ENCODE measurements at regions not wholly inside any gene's neighbourhood (a gene's known extent, or its start where the extent isn't known, plus 50 kb on each side); places are given as distances from the start of the nearest gene placed in this dataset.

GRCh38 chr14:104386151-104386841, 193.3 kb upstream of the C14orf180 start:
- no peak for ATAC-seq (ENCODE audit: low read depth)
- Mint-ChIP-seq H3K9me3 (ENCODE audit: insufficient read depth) (no peaks in the 10 kb centered on the region), H3K4me3 (peak overlapping the region; percentile 56)

More at GRCh38 chr14:104386151-104386841, 193.3 kb upstream of the C14orf180 start:
- Mint-ChIP-seq H3K4me1 (peaks cover 53% of the 10 kb centered on the region), H3K27ac (no peak overlapping the region), H3K27me3 (peaks cover 12% of the 10 kb centered on the region)
- peak overlapping the region in 1 of 5 experiments; percentile 5 for H3K4me3 ChIP-seq (ENCODE audit: control extremely low read depth in 1 of 5, extremely low read depth in 1 of 5, insufficient read depth in 1 of 5, low read depth in 2 of 5, low read length in 4 of 5)
- peaks cover 35 to 41% of the 10 kb centered on the region in 2 donors for H3K4me1 ChIP-seq (ENCODE audit: control insufficient read depth in 2 of 2, insufficient read depth in 2 of 2, low read length in 2 of 2)
- peaks cover 0 to 29% (median 0%) of the 10 kb centered on the region in 3 donors for H3K9me3 ChIP-seq (ENCODE audit: control extremely low read depth in 1 of 3, control insufficient read depth in 2 of 3, insufficient read depth in 1 of 3, low read length in 2 of 3)
- no peaks in the 10 kb centered on the region for H3K79me2 ChIP-seq (ENCODE audit: control insufficient read depth, insufficient read depth, low read length)
- H4K20me1 ChIP-seq (ENCODE audit: control insufficient read depth, insufficient read depth, low read length, poor library complexity, severe bottlenecking): no peaks in the 10 kb centered on the region
- TF ChIP-seq CTCF (IDR thresholded peaks at IDR 0.05) (no peak), EZH2 (IDR thresholded peaks at IDR 0.05; ENCODE audit: borderline replicate concordance, insufficient read depth, low read depth, low read length, poor library complexity, severe bottlenecking) (no peak)
- peaks cover 0 to 26% (median 4%) of the 10 kb centered on the region in 4 experiments for H3K27me3 ChIP-seq (replicated peaks in 1 of 4; ENCODE audit: control extremely low read depth in 1 of 4, control insufficient read depth in 3 of 4, insufficient read depth in 4 of 4, low read length in 3 of 4)
- DNase-seq: no peak
- H3K36me3 ChIP-seq (replicated peaks in 1 of 2; ENCODE audit: control extremely low read depth in 1 of 2, control insufficient read depth in 1 of 2, extremely low read depth in 1 of 2, insufficient read depth in 2 of 2, low read length in 1 of 2): no peaks in the 10 kb centered on the region
- no peak overlapping the region for H3K9ac ChIP-seq (ENCODE audit: low read length)
- ChIA-PET CTCF (no interaction called here), POLR2A (no interaction called here)
- no peak overlapping the region for H2AFZ ChIP-seq (ENCODE audit: insufficient read depth, low read depth, low read length, poor library complexity, severe bottlenecking)
- intact Hi-C loops (cut with micrococcal nuclease): no loop called here
- 62% methylated on average over 26 of the region's 26 CpGs for WGBS (ENCODE audit: insufficient coverage)
- H3K27ac ChIP-seq (ENCODE audit: low read length in 2 of 2): no peak overlapping the region
- peak overlapping the region; percentile 53 for H3K4me2 ChIP-seq (replicated peaks; ENCODE audit: low read depth, low read length, poor library complexity, severe bottlenecking)
